Esophagus mucosa (tissue), 1 donor: ENCODE measurements at regions not wholly inside any gene's neighbourhood (a gene's known extent, or its start where the extent isn't known, plus 50 kb on each side); places are given as distances from the start of the nearest gene placed in this dataset.

Experiments
- ATAC-seq: fragments of 200-7000 bp; cut with Tn5 transposase; one replicate; pipeline ENCODE4 v1.9.1; 2020
- donor health status: DM: yes; HTN: yes; CAD: no.

GRCh38 chr11:32161293-32161692, 70.4 kb downstream of the RCN1 start:
- no peak for ATAC-seq

- ATAC-seq: no peak
These were observed 71.5 kb downstream of the RCN1 start for GRCh38 chr11:32162351-32162750.

- ATAC-seq: no peak
These were observed 72.0 kb downstream of the RCN1 start for GRCh38 chr11:32162906-32163305.

- ATAC-seq: no peak
These were observed 72.7 kb downstream of the RCN1 start for GRCh38 chr11:32163557-32163956.

GRCh38 chr11:32164836-32165235, 74.0 kb downstream of the RCN1 start:
- no peak for ATAC-seq

GRCh38 chr11:32168924-32169323, 78.0 kb downstream of the RCN1 start:
- no peak for ATAC-seq

GRCh38 chr11:32171445-32171844, 80.6 kb downstream of the RCN1 start:
- ATAC-seq: no peak

- no peak for ATAC-seq
These were observed 81.4 kb downstream of the RCN1 start for GRCh38 chr11:32172041-32172847.

- ATAC-seq: peak; percentile 73
These were observed 82.3 kb downstream of the RCN1 start for GRCh38 chr11:32172848-32173834.

- no peak for ATAC-seq
These were observed 83.1 kb downstream of the RCN1 start for GRCh38 chr11:32173977-32174376.

- ATAC-seq: peak; percentile 83
These were observed 85.5 kb downstream of the RCN1 start for GRCh38 chr11:32176223-32176934.

GRCh38 chr11:32178692-32179091, 87.8 kb downstream of the RCN1 start:
- no peak for ATAC-seq

GRCh38 chr11:32183512-32183911, 92.6 kb downstream of the RCN1 start:
- ATAC-seq: no peak

GRCh38 chr11:32184041-32184722, 93.3 kb downstream of the RCN1 start:
- no peak for ATAC-seq

- ATAC-seq: no peak
These were observed 94.0 kb downstream of the RCN1 start for GRCh38 chr11:32184723-32185376.

- no peak for ATAC-seq
These were observed 95.2 kb downstream of the RCN1 start for GRCh38 chr11:32186118-32186517.

GRCh38 chr11:32187111-32187510, 96.2 kb downstream of the RCN1 start:
- ATAC-seq: no peak

GRCh38 chr11:32188785-32189184, 97.9 kb downstream of the RCN1 start:
- ATAC-seq: no peak

- ATAC-seq: no peak
These were observed 105.3 kb downstream of the RCN1 start for GRCh38 chr11:32196137-32196536.

GRCh38 chr11:32198053-32198452, 107.2 kb downstream of the RCN1 start:
- no peak for ATAC-seq

- ATAC-seq: no peak
These were observed 109.4 kb downstream of the RCN1 start for GRCh38 chr11:32200136-32200847.
